ENCODE measurements at regions not wholly inside any gene's neighbourhood (a gene's known extent, or its start where the extent isn't known, plus 50 kb on each side); places are given as distances from the start of the nearest gene placed in this dataset.

GRCh38 chr7:27375958-27376357, 133.4 kb downstream of the EVX1 start:
- H3K36me3 ChIP-seq (ENCODE audit: control insufficient read depth, insufficient read depth, low read length) = no peaks in the 10 kb centered on the region
- no peak overlapping the region for H3K27ac ChIP-seq (ENCODE audit: insufficient read depth, low read length)
- no peak overlapping the region for H3K4me3 ChIP-seq (replicated peaks in 1 of 4; ENCODE audit: control extremely low read depth in 1 of 4, insufficient read depth in 1 of 4, low read depth in 3 of 4, low read length in 4 of 4)
- H3K9ac ChIP-seq (ENCODE audit: insufficient read depth, low read length) = no peak overlapping the region
- H4K20me1 ChIP-seq (ENCODE audit: control insufficient read depth, extremely low read depth, insufficient read depth, low read length) = no peaks in the 10 kb centered on the region
- H3K27me3 ChIP-seq (ENCODE audit: control insufficient read depth, insufficient read depth, low read length) = no peaks in the 10 kb centered on the region
- H3K79me2 ChIP-seq (ENCODE audit: control insufficient read depth, insufficient read depth, low read length) = no peaks in the 10 kb centered on the region
- DNase-seq (ENCODE audit: low read depth in 2 of 2) = no peak
- no peak overlapping the region for H2AFZ ChIP-seq (ENCODE audit: low read length)
- H3K4me2 ChIP-seq (ENCODE audit: extremely low read depth, insufficient read depth, low read length) = no peak overlapping the region
- no peaks in the 10 kb centered on the region for H3K4me1 ChIP-seq (ENCODE audit: control insufficient read depth, extremely low read depth, insufficient read depth, low read length)
- TF ChIP-seq CTCF (conservative IDR thresholded peaks at IDR 0.05 in 1 of 2, IDR thresholded peaks at IDR 0.05 in 1 of 2; ENCODE audit: low read depth in 1 of 2, low read length in 2 of 2) = no peak
- no peak for TF ChIP-seq EZH2 (IDR thresholded peaks at IDR 0.05; ENCODE audit: low read length, missing control alignments)
- H3K9me3 ChIP-seq (ENCODE audit: control insufficient read depth, insufficient read depth, low read depth, low read length) = no peaks in the 10 kb centered on the region

- Histone ChIP-seq H3K27ac (ENCODE audit: insufficient read depth, low read length) (no peak overlapping the region), H3K79me2 (ENCODE audit: control insufficient read depth, insufficient read depth, low read length) (no peaks in the 10 kb centered on the region), H3K4me1 (ENCODE audit: control insufficient read depth, extremely low read depth, insufficient read depth, low read length) (no peaks in the 10 kb centered on the region), H3K4me2 (ENCODE audit: extremely low read depth, insufficient read depth, low read length) (no peak overlapping the region), H3K9me3 (ENCODE audit: control insufficient read depth, insufficient read depth, low read depth, low read length) (no peaks in the 10 kb centered on the region), H3K4me3 (replicated peaks in 1 of 4; ENCODE audit: control extremely low read depth in 1 of 4, insufficient read depth in 1 of 4, low read depth in 3 of 4, low read length in 4 of 4) (no peak overlapping the region), H2AFZ (ENCODE audit: low read length) (no peak overlapping the region), H3K36me3 (ENCODE audit: control insufficient read depth, insufficient read depth, low read length) (no peaks in the 10 kb centered on the region), H4K20me1 (ENCODE audit: control insufficient read depth, extremely low read depth, insufficient read depth, low read length) (no peaks in the 10 kb centered on the region), H3K9ac (ENCODE audit: insufficient read depth, low read length) (no peak overlapping the region), H3K27me3 (ENCODE audit: control insufficient read depth, insufficient read depth, low read length) (no peaks in the 10 kb centered on the region)
- TF ChIP-seq EZH2 (IDR thresholded peaks at IDR 0.05; ENCODE audit: low read length, missing control alignments) (no peak), CTCF (conservative IDR thresholded peaks at IDR 0.05 in 1 of 2, IDR thresholded peaks at IDR 0.05 in 1 of 2; ENCODE audit: low read depth in 1 of 2, low read length in 2 of 2) (no peak)
- DNase-seq (ENCODE audit: low read depth in 2 of 2) = no peak
These were observed 135.4 kb downstream of the EVX1 start for GRCh38 chr7:27377988-27378387.

- H3K4me1 ChIP-seq (ENCODE audit: control insufficient read depth, extremely low read depth, insufficient read depth, low read length) = no peaks in the 10 kb centered on the region
- DNase-seq (ENCODE audit: low read depth in 2 of 2) = no peak
- no peaks in the 10 kb centered on the region for H3K36me3 ChIP-seq (ENCODE audit: control insufficient read depth, insufficient read depth, low read length)
- H3K79me2 ChIP-seq (ENCODE audit: control insufficient read depth, insufficient read depth, low read length) = no peaks in the 10 kb centered on the region
- no peak overlapping the region for H3K4me3 ChIP-seq (replicated peaks in 1 of 4; ENCODE audit: control extremely low read depth in 1 of 4, insufficient read depth in 1 of 4, low read depth in 3 of 4, low read length in 4 of 4)
- no peaks in the 10 kb centered on the region for H3K9me3 ChIP-seq (ENCODE audit: control insufficient read depth, insufficient read depth, low read depth, low read length)
- no peaks in the 10 kb centered on the region for H4K20me1 ChIP-seq (ENCODE audit: control insufficient read depth, extremely low read depth, insufficient read depth, low read length)
- H3K27me3 ChIP-seq (ENCODE audit: control insufficient read depth, insufficient read depth, low read length) = no peaks in the 10 kb centered on the region
- H2AFZ ChIP-seq (ENCODE audit: low read length) = no peak overlapping the region
- H3K4me2 ChIP-seq (ENCODE audit: extremely low read depth, insufficient read depth, low read length) = no peak overlapping the region
- TF ChIP-seq EZH2 (IDR thresholded peaks at IDR 0.05; ENCODE audit: low read length, missing control alignments) (no peak), CTCF (conservative IDR thresholded peaks at IDR 0.05 in 1 of 2, IDR thresholded peaks at IDR 0.05 in 1 of 2; ENCODE audit: low read depth in 1 of 2, low read length in 2 of 2) (no peak)
- no peak overlapping the region for H3K27ac ChIP-seq (ENCODE audit: insufficient read depth, low read length)
- no peak overlapping the region for H3K9ac ChIP-seq (ENCODE audit: insufficient read depth, low read length)
These were observed 139.7 kb downstream of the EVX1 start for GRCh38 chr7:27382307-27382706.

All from fibroblast of lung (primary cell).